Transverse colon (tissue), 4 donors: ENCODE measurements at regions not wholly inside any gene's neighbourhood (a gene's known extent, or its start where the extent isn't known, plus 50 kb on each side); places are given as distances from the start of the nearest gene placed in this dataset.

Experiments used
- DNase-seq: peaks from one replicate; pipeline ENCODE4 v3.0.0-alpha.2; 2019
- H3K27ac ChIP-seq, 4 donors: fragments of 200-600 bp; sonication (generic); 2 replicates each; pipeline ENCODE4 v1.5.1; 2016 to 2018; ENCODE audit warnings: inconsistent platforms in 4 of 4
- H3K27me3 ChIP-seq: fragments of 200-600 bp; sonication (generic); 2 replicates; pipeline ENCODE4 v1.5.1; 2017; ENCODE audit warnings: inconsistent platforms
- H3K36me3 ChIP-seq, 4 donors: fragments of 200-600 bp; sonication (generic); 2 replicates each; pipeline ENCODE4 v1.5.1; 2017 to 2019; ENCODE audit warnings: inconsistent platforms in 4 of 4
- H3K4me1 ChIP-seq, 4 donors: fragments of 200-600 bp; sonication (generic); 2 replicates each; pipeline ENCODE4 v1.5.1; 2017 to 2020; ENCODE audit warnings: inconsistent platforms in 4 of 4
- H3K4me3 ChIP-seq, 4 donors: fragments of 200-600 bp; sonication (generic); 1 replicate in 1 of 4; 2 replicates in 3 of 4; pipeline versions ENCODE4 v1.5.1 to v1.6.1; 2017 to 2019; ENCODE audit warnings: inconsistent platforms in 4 of 4
- H3K9me3 ChIP-seq, 2 donors: fragments of 200-600 bp; sonication (generic); 2 replicates each; pipeline ENCODE4 v1.5.1; 2017 to 2019; ENCODE audit warnings: inconsistent platforms in 2 of 2
- EP300 ChIP-seq: sonication (generic); formaldehyde crosslinking; IDR thresholded peaks from one replicate; pipeline ENCODE4 v1.6.1; 2017; ENCODE audit warnings: antibody characterized with exemption, low read depth
- POLR2A ChIP-seq: fragments of 450-650 bp; IDR thresholded peaks from one replicate; pipeline ENCODE4 v1.6.1; 2016; ENCODE audit warnings: antibody characterized with exemption, mild to moderate bottlenecking, moderate library complexity
- POLR2AphosphoS5 ChIP-seq, 3 donors: sonication (generic); formaldehyde crosslinking; IDR thresholded peaks; one replicate each; pipeline ENCODE4 v1.6.1; 2016; ENCODE audit warnings: antibody characterized with exemption in 3 of 3
- WGBS, 2 donors: methylation state at CpG; one replicate each; pipeline ENCODE4 v1.1.5; 2018; ENCODE audit warnings: low coverage in 1 of 2; 5-methylcytosine and 5-hydroxymethylcytosine counted together
- in situ Hi-C, 4 donors: fragments of 200-750 bp; cut with MboI; loops; one replicate each; pipeline versions ENCODE4 v1.15.0 to v1.15.1; 2017; ENCODE audit warnings: low sequenced_read_pairs in 3 of 4, low pct_ligation_motif_present in 1 of 4, low pct_unique_long_range_greater_than_20kb in 1 of 4
- intact Hi-C: fragments of 100-400 bp; cut with DNase I; formaldehyde crosslinking; loops from one replicate; pipeline ENCODE4 v1.15.1; 2023; ENCODE audit warnings: low total_unique reads
- TF ChIP-seq, protein P1 (sequence below), 5 experiments: fragments of 200-600 bp in 3 of 5; fragments of 450-650 bp in 2 of 5; sonication (generic) in 3 of 5; IDR thresholded peaks; 1 replicate in 2 of 5; 2 replicates in 3 of 5; pipeline ENCODE4 v1.5.1; 2016 to 2017; ENCODE audit warnings: antibody characterized with exemption in 5 of 5, inconsistent platforms in 3 of 5, mild to moderate bottlenecking in 2 of 5, moderate library complexity in 1 of 5

DNA sequence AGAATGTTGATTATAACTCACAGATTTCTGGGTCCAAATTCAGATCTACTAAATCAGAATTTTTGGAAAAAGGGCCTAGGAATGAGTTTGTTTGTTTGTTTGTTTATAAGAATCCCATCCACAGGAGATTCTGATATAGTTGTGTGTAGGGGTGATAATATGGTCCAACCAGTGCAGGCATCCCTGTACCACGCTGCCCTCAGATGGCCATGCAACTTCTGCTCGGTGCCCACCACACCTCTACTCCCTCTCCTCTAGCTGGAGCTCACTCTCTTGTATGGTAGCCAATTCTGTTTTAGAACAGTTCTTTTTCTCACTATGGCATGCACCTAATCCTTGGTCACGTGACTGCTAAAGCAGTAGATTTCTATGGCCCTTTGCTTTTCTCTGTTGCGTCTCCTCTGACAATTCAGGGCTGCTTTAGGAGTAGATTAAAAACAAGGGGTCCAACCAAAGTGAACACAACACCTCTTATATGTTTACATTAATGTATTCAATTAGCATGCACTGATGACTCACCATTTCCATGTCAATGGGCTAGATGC, 103.3 kb upstream of the KCNA4 start:
- 67 to 76% methylated on average over 2 to 4 of the region's 4 CpGs for WGBS, 2 donors
- H3K4me1 ChIP-seq = no peaks in the 10 kb centered on the region
- H3K27me3 ChIP-seq = no peaks in the 10 kb centered on the region
- no peak for DNase-seq
- H3K36me3 ChIP-seq = no peaks in the 10 kb centered on the region
- in situ Hi-C loops (no loop called here), intact Hi-C loops (no loop called here)
- no peaks in the 10 kb centered on the region for H3K9me3 ChIP-seq
- no peak overlapping the region for H3K4me3 ChIP-seq
- TF ChIP-seq POLR2AphosphoS5 (IDR thresholded peaks at IDR 0.05) = no peak
- no peak for TF ChIP-seq POLR2A
- TF ChIP-seq EP300 = no peak
- TF ChIP-seq, protein P1, sequence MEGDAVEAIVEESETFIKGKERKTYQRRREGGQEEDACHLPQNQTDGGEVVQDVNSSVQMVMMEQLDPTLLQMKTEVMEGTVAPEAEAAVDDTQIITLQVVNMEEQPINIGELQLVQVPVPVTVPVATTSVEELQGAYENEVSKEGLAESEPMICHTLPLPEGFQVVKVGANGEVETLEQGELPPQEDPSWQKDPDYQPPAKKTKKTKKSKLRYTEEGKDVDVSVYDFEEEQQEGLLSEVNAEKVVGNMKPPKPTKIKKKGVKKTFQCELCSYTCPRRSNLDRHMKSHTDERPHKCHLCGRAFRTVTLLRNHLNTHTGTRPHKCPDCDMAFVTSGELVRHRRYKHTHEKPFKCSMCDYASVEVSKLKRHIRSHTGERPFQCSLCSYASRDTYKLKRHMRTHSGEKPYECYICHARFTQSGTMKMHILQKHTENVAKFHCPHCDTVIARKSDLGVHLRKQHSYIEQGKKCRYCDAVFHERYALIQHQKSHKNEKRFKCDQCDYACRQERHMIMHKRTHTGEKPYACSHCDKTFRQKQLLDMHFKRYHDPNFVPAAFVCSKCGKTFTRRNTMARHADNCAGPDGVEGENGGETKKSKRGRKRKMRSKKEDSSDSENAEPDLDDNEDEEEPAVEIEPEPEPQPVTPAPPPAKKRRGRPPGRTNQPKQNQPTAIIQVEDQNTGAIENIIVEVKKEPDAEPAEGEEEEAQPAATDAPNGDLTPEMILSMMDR (IDR thresholded peaks at IDR 0.05) = no peak
- H3K27ac ChIP-seq = no peak overlapping the region

- no peak for DNase-seq
- intact Hi-C loops (no loop called here), in situ Hi-C loops (no loop called here)
- Histone ChIP-seq H3K27me3 (no peaks in the 10 kb centered on the region), H3K36me3 (no peaks in the 10 kb centered on the region), H3K27ac (no peak overlapping the region), H3K4me1 (no peaks in the 10 kb centered on the region), H3K9me3 (no peaks in the 10 kb centered on the region), H3K4me3 (no peak overlapping the region)
- TF ChIP-seq POLR2A = no peak
- TF ChIP-seq EP300 = no peak
- TF ChIP-seq, protein P1 (IDR thresholded peaks at IDR 0.05) = no peak
- no peak for TF ChIP-seq POLR2AphosphoS5 (IDR thresholded peaks at IDR 0.05)
- 58 to 64% methylated on average over 2 of the region's 2 CpGs for WGBS, 2 donors
Measured at GRCh38 chr11:30125456-30125855, 105.4 kb upstream of the FSHB start.

DNA sequence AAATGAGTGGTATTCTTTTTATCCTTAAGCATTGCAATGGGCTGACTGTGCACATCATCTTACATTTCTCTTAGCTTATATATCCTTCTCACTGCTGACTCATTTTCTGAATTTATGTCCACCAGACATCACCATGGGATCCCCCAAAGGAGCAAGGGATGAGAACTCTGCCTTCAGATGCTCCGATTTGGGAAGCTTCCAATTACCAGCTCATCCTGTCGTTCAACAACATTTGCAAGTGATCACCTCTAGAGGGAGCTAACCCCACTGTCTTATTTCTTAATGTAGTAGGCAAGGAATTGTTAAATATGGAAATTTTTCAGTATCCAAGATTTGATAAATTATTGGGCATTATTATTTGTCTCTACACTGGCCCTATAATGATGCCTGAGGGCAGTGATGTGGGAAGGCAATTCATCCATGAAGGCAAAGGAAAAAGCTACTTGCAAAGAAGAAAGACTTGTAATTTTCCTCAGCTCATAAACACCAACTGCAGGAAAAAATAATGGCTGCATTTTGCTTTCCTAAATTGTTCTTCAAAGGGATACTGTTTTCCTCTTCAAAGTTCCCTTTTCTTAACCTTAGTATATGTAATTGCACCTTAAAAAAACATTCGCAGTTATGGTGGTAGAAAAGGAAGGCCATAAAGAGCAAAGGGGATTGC, 102.4 kb upstream of the FSHB start:
- intact Hi-C loops = no loop called here
- no peak overlapping the region for H3K4me3 ChIP-seq
- no peak overlapping the region for H3K27ac ChIP-seq
- no peak for DNase-seq
- WGBS, 2 donors = 31 to 37% methylated on average over 3 of the region's 3 CpGs
- in situ Hi-C loops = no loop called here
- H3K9me3 ChIP-seq = no peaks in the 10 kb centered on the region
- no peaks in the 10 kb centered on the region for H3K4me1 ChIP-seq
- H3K27me3 ChIP-seq = no peaks in the 10 kb centered on the region
- no peaks in the 10 kb centered on the region for H3K36me3 ChIP-seq
- TF ChIP-seq POLR2A (no peak), EP300 (no peak)
- TF ChIP-seq, protein P1 (IDR thresholded peaks at IDR 0.05) = peak; percentile 33 to 51 (median 39)

DNA sequence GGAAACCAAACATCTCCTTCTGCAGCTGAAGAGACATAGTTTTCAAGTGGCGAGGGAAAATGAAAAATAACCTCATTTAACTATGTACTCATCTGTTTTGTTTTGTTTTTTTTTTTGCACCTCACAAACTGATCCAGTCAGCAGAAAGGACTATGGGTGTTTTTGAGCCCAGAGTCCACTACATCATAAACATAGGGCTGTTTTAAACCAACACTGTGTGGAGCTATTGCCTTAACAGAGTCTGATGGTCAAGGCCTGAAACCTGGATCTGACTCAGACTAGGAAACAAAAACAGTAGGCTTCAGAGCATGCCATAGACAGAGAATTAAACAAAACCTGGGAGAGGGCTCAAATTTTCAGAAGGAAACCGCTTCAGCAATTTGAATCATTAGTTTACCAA, 99.3 kb upstream of the FSHB start:
- TF ChIP-seq POLR2AphosphoS5 (IDR thresholded peaks at IDR 0.05) (no peak), EP300 (no peak), POLR2A (no peak)
- TF ChIP-seq, protein P1 (IDR thresholded peaks at IDR 0.05) = no peak
- in situ Hi-C loops (no loop called here), intact Hi-C loops (loop anchor here (5.0 kb wide), 1 partner anchor 699 kb away; no protein-coding TSS in a partner anchor)
- H3K27ac ChIP-seq = no peak overlapping the region
- no peaks in the 10 kb centered on the region for H3K9me3 ChIP-seq
- H3K4me3 ChIP-seq = no peak overlapping the region
- 67 to 74% methylated on average over 2 of the region's 2 CpGs for WGBS, 2 donors
- H3K27me3 ChIP-seq = no peaks in the 10 kb centered on the region
- no peaks in the 10 kb centered on the region for H3K36me3 ChIP-seq
- H3K4me1 ChIP-seq = no peaks in the 10 kb centered on the region
- no peak for DNase-seq
